ENCODE measurements at regions not wholly inside any gene's neighbourhood (a gene's known extent, or its start where the extent isn't known, plus 50 kb on each side); places are given as distances from the start of the nearest gene placed in this dataset.

DNA sequence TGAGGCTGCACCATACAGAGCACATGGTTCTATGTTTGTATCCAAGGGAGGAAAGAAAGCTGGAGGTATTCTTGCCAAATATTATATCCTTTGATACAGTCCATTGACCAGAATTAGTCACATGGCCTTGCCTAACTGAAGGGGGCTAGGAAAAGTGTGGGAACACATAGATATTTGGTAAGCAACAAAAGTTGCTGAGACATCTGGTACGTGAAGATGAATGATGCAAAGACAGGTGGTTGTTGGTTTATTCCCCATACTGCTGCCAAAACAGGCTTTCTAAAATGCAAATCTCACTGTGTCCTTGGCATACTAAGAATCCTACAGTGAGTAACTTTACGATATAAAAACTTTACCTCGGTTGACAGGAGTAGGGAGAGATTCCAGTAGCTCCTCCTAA lies 162.2 kb downstream of the VGLL3 start:
- TF ChIP-seq POLR2A (IDR thresholded peaks at IDR 0.05; ENCODE audit: low read depth, low read length) (no peak), RAD21 (IDR thresholded peaks at IDR 0.05; ENCODE audit: low read length) (no peak), MAFK (IDR thresholded peaks at IDR 0.05; ENCODE audit: low read depth, low read length) (no peak), CEBPB (IDR thresholded peaks at IDR 0.05; ENCODE audit: low read depth, low read length) (no peak), SMC3 (IDR thresholded peaks at IDR 0.05; ENCODE audit: low read depth, low read length) (no peak), MXI1 (IDR thresholded peaks at IDR 0.05; ENCODE audit: borderline replicate concordance, low read depth, low read length) (no peak), USF2 (IDR thresholded peaks at IDR 0.05; ENCODE audit: low read depth, low read length) (no peak)
- TF ChIP-seq, protein P1, sequence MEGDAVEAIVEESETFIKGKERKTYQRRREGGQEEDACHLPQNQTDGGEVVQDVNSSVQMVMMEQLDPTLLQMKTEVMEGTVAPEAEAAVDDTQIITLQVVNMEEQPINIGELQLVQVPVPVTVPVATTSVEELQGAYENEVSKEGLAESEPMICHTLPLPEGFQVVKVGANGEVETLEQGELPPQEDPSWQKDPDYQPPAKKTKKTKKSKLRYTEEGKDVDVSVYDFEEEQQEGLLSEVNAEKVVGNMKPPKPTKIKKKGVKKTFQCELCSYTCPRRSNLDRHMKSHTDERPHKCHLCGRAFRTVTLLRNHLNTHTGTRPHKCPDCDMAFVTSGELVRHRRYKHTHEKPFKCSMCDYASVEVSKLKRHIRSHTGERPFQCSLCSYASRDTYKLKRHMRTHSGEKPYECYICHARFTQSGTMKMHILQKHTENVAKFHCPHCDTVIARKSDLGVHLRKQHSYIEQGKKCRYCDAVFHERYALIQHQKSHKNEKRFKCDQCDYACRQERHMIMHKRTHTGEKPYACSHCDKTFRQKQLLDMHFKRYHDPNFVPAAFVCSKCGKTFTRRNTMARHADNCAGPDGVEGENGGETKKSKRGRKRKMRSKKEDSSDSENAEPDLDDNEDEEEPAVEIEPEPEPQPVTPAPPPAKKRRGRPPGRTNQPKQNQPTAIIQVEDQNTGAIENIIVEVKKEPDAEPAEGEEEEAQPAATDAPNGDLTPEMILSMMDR (conservative IDR thresholded peaks at IDR 0.05; ENCODE audit: low read depth, low read length) = no peak
- TF ChIP-seq, protein P2, sequence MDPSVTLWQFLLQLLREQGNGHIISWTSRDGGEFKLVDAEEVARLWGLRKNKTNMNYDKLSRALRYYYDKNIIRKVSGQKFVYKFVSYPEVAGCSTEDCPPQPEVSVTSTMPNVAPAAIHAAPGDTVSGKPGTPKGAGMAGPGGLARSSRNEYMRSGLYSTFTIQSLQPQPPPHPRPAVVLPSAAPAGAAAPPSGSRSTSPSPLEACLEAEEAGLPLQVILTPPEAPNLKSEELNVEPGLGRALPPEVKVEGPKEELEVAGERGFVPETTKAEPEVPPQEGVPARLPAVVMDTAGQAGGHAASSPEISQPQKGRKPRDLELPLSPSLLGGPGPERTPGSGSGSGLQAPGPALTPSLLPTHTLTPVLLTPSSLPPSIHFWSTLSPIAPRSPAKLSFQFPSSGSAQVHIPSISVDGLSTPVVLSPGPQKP (IDR thresholded peaks at IDR 0.05; ENCODE audit: borderline replicate concordance, low read depth, low read length) = no peak
